K562 (cell line): ENCODE measurements at regions not wholly inside any gene's neighbourhood (a gene's known extent, or its start where the extent isn't known, plus 50 kb on each side); places are given as distances from the start of the nearest gene placed in this dataset.

Source experiments
- ATAC-seq: fragments of 200-7000 bp; cut with Tn5 transposase; 3 replicates; pipeline ENCODE4 v1.9.1; 2020; ENCODE audit warnings: moderate library complexity
- BruUV-seq: library from RNA; stranded (reverse); fragments of 400-500 nt; replicated peaks from 2 replicates; lab custom pipeline; 2021; lab: Mats Ljungman, UMichigan
- CTCF ChIA-PET: fragments of 300-600 bp; formaldehyde crosslinking; extraction: SDS; loops from one replicate; lab custom pipeline; 2021; ENCODE audit warnings: low intra/inter-chr PET ratio; lab: Yijun Ruan, JAX
- POLR2A ChIA-PET: fragments of 300-600, 350-650 bp; sonication (Branson Sonifier 250); formaldehyde crosslinking; extraction: SDS; loops from one replicate; lab custom pipeline; 2021; ENCODE audit warnings: antibody characterized with exemption, inconsistent platforms; lab: Yijun Ruan, JAX
- DNase-seq, 4 experiments: peaks; one replicate each; pipeline versions ENCODE4 v3.0.0 to v3.0.0-alpha.2; 2011 to 2018; ENCODE audit warnings: low spot score in 3 of 4, mixed read lengths in 3 of 4; ENCODE audit errors: extremely low read depth in 1 of 4
- FAIRE-seq: peaks from 2 replicates; lab custom pipeline; 2011; peaks lifted over from hg19 to GRCh38; lab: Jason Lieb, UNC
- H2AFZ ChIP-seq: 2 replicates; pipeline ENCODE4 v1.6.0; 2011; ENCODE audit warnings: low read depth, low read length, control low read depth, inconsistent platforms
- H3K27ac ChIP-seq: fragments of 200-600 bp; 3 replicates; pipeline ENCODE4 v1.8.0; 2011; ENCODE audit warnings: low read depth, mild to moderate bottlenecking, control low read depth, inconsistent platforms, low read length, moderate library complexity, mixed read lengths; ENCODE audit errors: extremely low read depth
- H3K27me3 ChIP-seq, 2 experiments: fragments of 300-600 bp in 1 of 2; 2 replicates in 1 of 2; 3 replicates in 1 of 2; pipeline versions ENCODE4 v1.6.0 to v1.8.0; 2011; ENCODE audit warnings: inconsistent platforms in 2 of 2, low read length in 2 of 2, mild to moderate bottlenecking in 1 of 2, mixed read lengths in 1 of 2, moderate library complexity in 1 of 2; ENCODE audit not compliant: control insufficient read depth in 2 of 2, insufficient read depth in 2 of 2
- H3K36me3 ChIP-seq: fragments of 300-600 bp; 3 replicates; pipeline ENCODE4 v1.8.0; 2011; ENCODE audit warnings: mild to moderate bottlenecking, low read length, inconsistent platforms; ENCODE audit not compliant: control insufficient read depth, insufficient read depth
- H3K4me1 ChIP-seq, 2 experiments: fragments of 200-600 bp in 1 of 2; replicated peaks in 1 of 2; 2 replicates in 1 of 2; 3 replicates in 1 of 2; pipeline versions ENCODE4 v1.5.1 to v1.8.0; 2011; ENCODE audit warnings: inconsistent platforms in 2 of 2, low read length in 2 of 2, mild to moderate bottlenecking in 1 of 2, mixed read lengths in 1 of 2, moderate library complexity in 1 of 2; ENCODE audit not compliant: control insufficient read depth in 2 of 2, insufficient read depth in 2 of 2
- H3K4me2 ChIP-seq: 2 replicates; pipeline ENCODE4 v1.6.1; 2011; ENCODE audit warnings: low read length, control low read depth, inconsistent platforms, mixed read lengths; ENCODE audit not compliant: insufficient read depth
- H3K4me3 ChIP-seq: fragments of 200-600 bp; sonication (generic), shearing (Covaris generic); 2 replicates; pipeline ENCODE4 v1.5.1; 2016; ENCODE audit warnings: control low read depth, inconsistent platforms
- H3K79me2 ChIP-seq: fragments of 200-600 bp; 3 replicates; pipeline ENCODE4 v1.8.0; 2011; ENCODE audit warnings: low read length, inconsistent platforms; ENCODE audit not compliant: control insufficient read depth, insufficient read depth
- H3K9ac ChIP-seq, 2 experiments: 2 replicates each; pipeline versions ENCODE4 v1.6.0 to v1.6.1; 2011; ENCODE audit warnings: low read depth in 2 of 2, low read length in 2 of 2, control low read depth in 1 of 2, inconsistent platforms in 1 of 2, mild to moderate bottlenecking in 1 of 2, mixed read lengths in 1 of 2; ENCODE audit not compliant: insufficient read depth in 1 of 2
- H3K9me1 ChIP-seq: one replicate; pipeline ENCODE4 v1.6.0; 2011; ENCODE audit warnings: inconsistent platforms, mild to moderate bottlenecking, low read length, moderate library complexity; ENCODE audit not compliant: control insufficient read depth, insufficient read depth
- H3K9me3 ChIP-seq: replicated peaks from 2 replicates; pipeline ENCODE4 v1.5.1; 2011; ENCODE audit warnings: low read depth, low read length, inconsistent platforms; ENCODE audit not compliant: control insufficient read depth, insufficient read depth
- H4K20me1 ChIP-seq: replicated peaks from 2 replicates; pipeline ENCODE4 v1.6.1; 2011; ENCODE audit warnings: low read length, inconsistent platforms, mixed read lengths; ENCODE audit not compliant: control insufficient read depth, insufficient read depth
- AFF1 ChIP-seq, 2 experiments: fragments of 450-650 bp; IDR thresholded peaks; 2 replicates each; pipeline ENCODE4 v1.6.1; 2018; ENCODE audit warnings: mild to moderate bottlenecking in 2 of 2, low read depth in 1 of 2; ENCODE audit not compliant: partially characterized antibody in 2 of 2
- ESRRA ChIP-seq: fragments of 450-650 bp; IDR thresholded peaks from 2 replicates; pipeline ENCODE4 v1.6.1; 2014; ENCODE audit warnings: low read depth, mild to moderate bottlenecking, moderate library complexity, borderline replicate concordance
- FOXM1 ChIP-seq, 2 experiments: fragments of 450-650 bp in 1 of 2; sonication (generic) in 1 of 2; formaldehyde crosslinking in 1 of 2; IDR thresholded peaks; 2 replicates each; pipeline versions ENCODE4 v1.6.1 to v1.9.0; 2017 to 2022; ENCODE audit warnings: low read depth in 2 of 2, mild to moderate bottlenecking in 2 of 2, missing genetic modification reagents in 1 of 2, moderate library complexity in 1 of 2
- GABPB2 ChIP-seq: fragments of 250-450 bp; sonication (Bioruptor Pico); conservative IDR thresholded peaks from 2 replicates; pipeline ENCODE4 v1.5.1; 2021; ENCODE audit warnings: mild to moderate bottlenecking
- SIN3B ChIP-seq: fragments of 450-650 bp; IDR thresholded peaks from 2 replicates; pipeline ENCODE4 v1.6.1; 2017; ENCODE audit warnings: low read depth, mild to moderate bottlenecking, moderate library complexity
- TRIM28 ChIP-seq: fragments of 450-650 bp; IDR thresholded peaks from 2 replicates; pipeline ENCODE4 v1.6.1; 2017
- ZNF717 ChIP-seq: fragments of 250-450 bp; sonication (Bioruptor Pico); IDR thresholded peaks from 2 replicates; pipeline ENCODE4 v1.5.0; 2021
- WGBS: fragments of 100-300 bp; shearing (Covaris generic); methylation state at CpG from one replicate; pipeline ENCODE4 v1.1.6; 2016; ENCODE audit warnings: low coverage, mixed read lengths; ENCODE audit not compliant: insufficient coverage; ENCODE audit errors: missing lambda C conversion rate; 5-methylcytosine and 5-hydroxymethylcytosine counted together
- in situ Hi-C: fragments of 300-500 bp; cut with MboI; formaldehyde crosslinking; loops from 4 replicates; pipeline ENCODE4 v1.15.0; 2018; ENCODE audit warnings: inconsistent platforms, mixed read lengths
- intact Hi-C: fragments of 100-400 bp; cut with micrococcal nuclease; formaldehyde crosslinking; loops from 2 replicates; pipeline ENCODE4 v1.14.2; 2022
- TF ChIP-seq, protein P1 (sequence below), 2 experiments: fragments of 200-800 bp in 1 of 2; sonication (Bioruptor generic) in 1 of 2; sonication (generic) in 1 of 2; formaldehyde crosslinking in 1 of 2; IDR thresholded peaks in 1 of 2; conservative IDR thresholded peaks in 1 of 2; 2 replicates each; pipeline versions ENCODE4 v1.5.0 to v1.6.1; 2016 to 2020; ENCODE audit warnings: missing compliant biosample characterization in 1 of 2, missing genetic modification characterization in 1 of 2, missing genetic modification reagents in 1 of 2

GRCh38 chr18:59769129-59769865 is 72.1 kb upstream of the CCBE1 start (continued):
- TF ChIP-seq SIN3B (no peak), GABPB2 (CRISPR knock-in tag) (no peak), ESRRA (no peak)

DNA sequence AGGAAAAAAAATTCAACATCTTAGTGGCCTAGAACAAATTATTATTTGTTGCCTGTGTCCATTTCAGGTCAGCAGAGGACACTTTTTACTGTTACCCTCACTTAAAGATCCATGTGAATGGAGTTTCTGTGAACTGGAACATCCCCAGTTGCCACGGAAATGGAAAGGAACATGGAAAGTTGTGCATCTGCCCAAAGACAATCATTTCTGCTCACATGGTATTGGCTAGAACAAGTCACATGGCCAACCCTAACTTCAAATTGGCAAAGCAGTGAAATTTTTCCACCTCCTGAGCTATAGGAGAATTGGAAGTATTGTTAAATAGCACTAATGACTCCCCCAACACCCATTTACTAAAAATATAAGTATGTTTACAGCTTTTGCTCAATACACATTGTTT is 71.2 kb upstream of the CCBE1 start:
- Histone ChIP-seq H3K79me2 (no peaks in the 10 kb centered on the region), H2AFZ (no peak overlapping the region), H3K9me1 (no peaks in the 10 kb centered on the region), H3K27ac (no peak overlapping the region), H3K36me3 (no peaks in the 10 kb centered on the region), H3K4me3 (no peak overlapping the region), H3K4me1 (no peaks in the 10 kb centered on the region), H3K4me2 (no peak overlapping the region), H4K20me1 (no peaks in the 10 kb centered on the region), H3K9me3 (no peaks in the 10 kb centered on the region), H3K27me3 (no peaks in the 10 kb centered on the region), H3K9ac (no peak overlapping the region)
- no peak for DNase-seq
- in situ Hi-C loops (no loop called here), intact Hi-C loops (no loop called here)
- ChIA-PET CTCF (no interaction called here), POLR2A (no interaction called here)
- BruUV-seq, result no TSS peak
- ATAC-seq, result no peak
- WGBS, result 0% methylated on average over 1 of the region's 1 CpG
- FAIRE-seq, result no peak
- TF ChIP-seq FOXM1 (IDR thresholded peaks at IDR 0.05; ENCODE audit: low read depth) (no peak), FOXM1 (CRISPR knock-in tag; IDR thresholded peaks at IDR 0.05; ENCODE audit: low read depth) (no peak), ZNF717 (CRISPR knock-in tag) (no peak), AFF1 (IDR thresholded peaks at IDR 0.05; ENCODE audit: low read depth in 1 of 2, partially characterized antibody in 2 of 2) (no peak), TRIM28 (no peak)
- TF ChIP-seq, protein P1, sequence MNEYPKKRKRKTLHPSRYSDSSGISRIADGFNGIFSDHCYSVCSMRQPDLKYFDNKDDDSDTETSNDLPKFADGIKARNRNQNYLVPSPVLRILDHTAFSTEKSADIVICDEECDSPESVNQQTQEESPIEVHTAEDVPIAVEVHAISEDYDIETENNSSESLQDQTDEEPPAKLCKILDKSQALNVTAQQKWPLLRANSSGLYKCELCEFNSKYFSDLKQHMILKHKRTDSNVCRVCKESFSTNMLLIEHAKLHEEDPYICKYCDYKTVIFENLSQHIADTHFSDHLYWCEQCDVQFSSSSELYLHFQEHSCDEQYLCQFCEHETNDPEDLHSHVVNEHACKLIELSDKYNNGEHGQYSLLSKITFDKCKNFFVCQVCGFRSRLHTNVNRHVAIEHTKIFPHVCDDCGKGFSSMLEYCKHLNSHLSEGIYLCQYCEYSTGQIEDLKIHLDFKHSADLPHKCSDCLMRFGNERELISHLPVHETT (CRISPR knock-in tag; conservative IDR thresholded peaks at IDR 0.05 in 1 of 2, IDR thresholded peaks at IDR 0.05 in 1 of 2), result no peak
